ENCODE measurements at regions not wholly inside any gene's neighbourhood (a gene's known extent, or its start where the extent isn't known, plus 50 kb on each side); places are given as distances from the start of the nearest gene placed in this dataset.
"Not testable (repeated sequence)": the region's sequence is repeated elsewhere in the genome, so short reads cannot be mapped to it uniquely, and the experiment has no call there.

DNA sequence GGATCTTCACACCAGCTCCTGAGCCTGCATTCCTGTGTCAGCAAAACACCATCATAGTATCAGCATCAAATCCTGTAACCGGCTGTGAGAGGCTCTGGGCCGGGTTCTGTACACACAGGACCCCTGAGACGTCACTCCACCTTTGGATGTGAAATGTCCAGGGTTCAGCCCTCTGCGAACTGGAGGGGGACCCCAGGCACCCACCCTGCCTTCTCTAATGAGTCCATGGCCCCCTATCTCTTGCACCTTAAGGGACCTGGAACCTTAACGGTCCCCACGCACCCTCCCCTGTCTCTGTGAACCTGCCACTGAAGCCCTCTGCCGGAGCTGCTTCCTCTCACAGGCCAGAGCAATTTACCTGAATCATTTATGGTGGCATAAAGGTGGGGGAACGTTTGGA is 257.8 kb downstream of the NPHP4 start:
- DNase-seq (ENCODE audit: low spot score), result no peak

DNA sequence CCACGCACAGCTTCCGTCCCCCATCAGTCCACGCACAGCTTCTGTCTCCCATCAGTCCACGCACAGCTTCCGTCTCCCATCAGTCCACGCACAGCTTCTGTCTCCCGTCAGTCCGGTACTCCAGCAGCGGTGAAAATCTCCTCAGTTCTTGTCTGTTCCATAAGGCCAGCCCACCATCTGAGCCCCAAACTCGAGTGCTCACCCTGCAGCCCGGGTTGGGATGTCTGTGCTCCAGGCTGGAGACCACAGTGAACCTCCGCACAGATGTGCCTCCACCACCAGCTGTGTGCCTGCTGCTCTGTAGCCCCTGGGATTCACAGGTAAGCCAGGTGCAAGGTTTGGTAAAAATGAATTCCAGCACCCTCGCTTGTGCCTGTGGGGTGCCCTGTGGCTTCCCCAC is 258.6 kb downstream of the NPHP4 start:
- DNase-seq (ENCODE audit: low spot score), result no peak

DNA sequence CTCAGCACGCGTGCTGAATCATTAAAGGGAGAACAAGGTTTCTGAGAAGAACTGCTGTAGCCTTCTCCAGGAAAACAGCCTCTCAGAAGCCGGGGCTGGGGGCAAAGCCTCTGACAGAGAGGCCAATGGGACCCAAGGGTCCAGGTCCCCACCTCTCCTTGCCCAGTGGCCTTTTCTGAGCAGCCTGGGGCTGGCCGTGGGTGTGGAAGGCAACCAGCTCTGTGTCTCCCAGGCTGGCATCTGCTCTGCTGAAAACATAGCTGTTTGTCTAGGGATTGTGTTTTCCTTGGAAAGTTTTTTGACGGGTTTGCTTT is 261.2 kb downstream of the NPHP4 start:
- no peak for DNase-seq (ENCODE audit: low spot score)

DNA sequence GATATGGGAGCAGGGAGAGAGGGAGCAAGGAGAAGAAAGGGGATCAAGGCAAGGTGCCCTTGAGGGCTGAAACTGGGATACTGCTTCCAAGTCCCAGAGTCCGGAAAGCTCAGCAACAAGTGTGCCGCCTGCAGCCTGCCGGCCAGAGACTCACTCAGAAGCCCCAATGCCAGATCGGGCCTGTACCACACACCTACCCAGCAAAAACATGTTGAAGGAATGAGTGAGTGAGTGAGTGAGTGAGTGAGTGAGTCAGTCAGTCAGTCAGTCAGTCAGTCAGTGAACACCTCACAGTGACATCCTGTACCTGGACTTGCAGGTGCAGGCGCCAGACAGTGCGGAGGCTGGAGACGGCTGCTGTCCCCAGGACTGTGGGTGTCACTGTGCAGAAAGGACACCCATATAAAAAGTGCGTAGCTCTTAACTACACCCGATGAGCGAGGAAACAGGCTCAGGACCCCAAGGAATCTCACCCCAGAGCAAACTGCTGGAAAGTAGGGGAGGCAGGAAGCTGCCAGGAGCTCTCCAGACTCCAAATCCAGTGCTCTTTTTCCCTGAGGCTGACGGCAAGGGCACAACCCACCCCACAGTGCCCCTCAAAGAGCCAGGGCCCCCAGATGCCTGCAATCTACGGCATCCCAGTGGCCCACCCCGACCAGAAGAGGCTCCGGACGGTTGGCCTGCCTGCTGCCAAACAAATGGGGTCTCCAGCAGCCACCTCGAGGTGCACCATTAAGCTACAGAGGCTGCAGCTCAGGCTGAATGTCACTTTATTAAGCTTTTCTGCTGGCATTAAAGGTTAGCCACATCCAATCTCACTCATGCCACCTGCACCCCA is 261.7 kb downstream of the NPHP4 start:
- no peak for DNase-seq (ENCODE audit: low spot score)

DNA sequence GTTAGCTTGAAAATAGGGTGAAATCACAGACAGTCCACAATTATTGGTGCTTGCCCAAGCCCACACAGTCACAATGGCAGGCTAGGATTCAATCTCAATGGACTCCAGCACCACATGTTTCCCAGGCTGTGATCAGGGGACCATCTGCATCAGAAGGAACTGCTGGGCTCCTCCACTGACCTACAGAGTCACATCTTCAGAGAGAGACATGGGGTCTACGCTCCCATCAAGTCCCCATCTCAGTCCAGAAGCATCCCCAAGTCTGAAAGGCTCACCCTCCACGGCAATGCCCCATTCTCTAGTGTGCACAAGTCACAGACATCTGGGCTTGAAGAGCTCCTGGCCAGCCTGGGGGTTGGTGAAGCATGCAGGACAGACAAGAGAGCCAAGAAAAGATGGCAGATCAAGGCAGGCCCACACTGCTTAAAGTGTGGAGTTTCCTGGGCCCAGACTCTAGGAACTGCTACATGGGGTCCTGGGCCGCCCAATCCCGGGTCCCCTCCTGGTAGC is 262.5 kb downstream of the NPHP4 start:
- no peak for DNase-seq (ENCODE audit: low spot score)

DNA sequence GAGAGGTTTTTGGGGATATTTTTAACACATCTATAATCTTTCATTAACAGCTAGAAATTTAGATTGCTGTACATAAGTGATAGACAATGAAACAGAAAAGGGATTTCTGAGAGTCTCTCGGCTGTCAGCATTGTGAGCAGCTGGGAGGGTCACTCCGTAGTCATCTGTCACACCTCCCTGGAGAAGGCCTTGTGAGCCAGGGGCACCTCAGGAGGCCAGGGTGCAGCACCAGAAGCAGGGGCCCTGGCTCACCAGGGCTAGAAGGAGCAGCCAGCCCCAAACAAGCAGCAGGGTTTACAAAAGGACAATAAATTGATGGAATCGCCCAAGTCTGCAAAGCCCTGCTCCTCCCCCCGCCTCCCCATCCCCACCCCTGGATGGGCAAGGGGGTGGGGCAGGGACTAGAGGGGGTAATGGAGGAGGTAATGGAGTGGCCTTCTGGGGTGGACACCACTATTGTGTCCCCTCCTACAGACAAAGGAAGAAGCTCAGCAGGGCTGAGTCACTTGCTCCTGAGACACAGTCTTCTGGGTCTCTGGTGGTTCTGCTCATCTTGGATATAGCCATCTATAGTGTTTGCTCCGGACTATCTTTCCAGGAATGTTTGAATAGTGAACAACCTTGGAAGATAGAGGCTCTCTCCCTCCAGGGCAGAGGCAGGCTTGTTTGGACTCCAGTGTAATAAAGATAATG is 263.4 kb downstream of the NPHP4 start:
- no peak for DNase-seq (ENCODE audit: low spot score)

DNA sequence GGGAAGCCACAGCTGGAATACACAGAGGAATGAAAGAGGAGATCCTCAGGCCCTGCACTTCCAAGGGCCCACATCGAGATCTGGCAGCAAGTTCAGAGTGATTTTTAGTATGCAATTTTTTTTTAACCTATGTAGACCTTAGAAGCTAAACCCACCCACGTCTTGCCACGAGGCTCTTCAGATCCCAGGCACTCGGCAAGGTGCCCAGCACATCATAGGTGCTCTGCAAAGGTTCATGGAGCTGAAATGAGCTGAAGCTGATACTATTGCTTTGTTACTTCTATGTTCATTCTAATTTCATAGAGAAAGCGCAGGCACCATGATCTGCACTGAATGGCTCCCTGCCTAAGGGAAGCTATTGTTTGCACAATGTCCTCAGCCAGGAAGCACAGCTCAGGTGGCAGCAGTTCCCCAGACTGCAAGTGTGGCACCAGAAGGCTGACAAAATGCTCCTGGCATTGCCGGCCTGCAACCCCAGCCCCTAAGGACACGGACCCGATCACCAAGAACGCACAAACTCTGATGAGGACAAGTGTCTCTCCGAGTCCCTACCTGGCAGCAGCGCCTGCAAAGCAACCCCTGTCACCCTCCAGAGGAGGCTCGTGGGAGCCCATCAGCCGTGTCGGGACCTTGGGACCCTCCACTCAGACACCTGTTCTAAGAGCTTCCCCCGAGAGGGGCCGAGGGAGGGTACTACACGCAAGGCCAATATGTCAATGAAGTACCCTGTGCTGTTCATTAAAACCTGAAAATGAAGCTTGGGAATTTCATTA is 264.2 kb downstream of the NPHP4 start:
- DNase-seq (ENCODE audit: low spot score), result no peak

DNA sequence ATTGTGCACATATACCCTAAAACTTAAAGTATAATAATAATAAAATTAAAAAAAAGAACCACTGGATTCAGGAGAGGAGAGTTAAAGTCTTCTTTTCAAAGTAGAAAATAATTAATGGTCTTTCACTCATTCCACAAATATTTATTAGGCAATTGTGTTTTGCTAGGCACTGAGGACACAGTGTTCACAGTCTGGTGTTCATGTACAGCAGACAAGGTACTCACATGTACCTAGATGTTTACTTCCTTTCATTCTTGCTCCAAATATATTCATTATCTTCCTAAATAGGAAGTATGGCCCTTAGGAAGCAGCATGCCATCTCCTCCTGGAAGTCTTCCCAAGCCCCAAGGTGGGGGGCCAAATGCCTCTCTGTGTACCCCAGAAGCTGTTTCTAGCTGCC is 265.0 kb downstream of the NPHP4 start:
- no peak for DNase-seq (ENCODE audit: low spot score)

DNA sequence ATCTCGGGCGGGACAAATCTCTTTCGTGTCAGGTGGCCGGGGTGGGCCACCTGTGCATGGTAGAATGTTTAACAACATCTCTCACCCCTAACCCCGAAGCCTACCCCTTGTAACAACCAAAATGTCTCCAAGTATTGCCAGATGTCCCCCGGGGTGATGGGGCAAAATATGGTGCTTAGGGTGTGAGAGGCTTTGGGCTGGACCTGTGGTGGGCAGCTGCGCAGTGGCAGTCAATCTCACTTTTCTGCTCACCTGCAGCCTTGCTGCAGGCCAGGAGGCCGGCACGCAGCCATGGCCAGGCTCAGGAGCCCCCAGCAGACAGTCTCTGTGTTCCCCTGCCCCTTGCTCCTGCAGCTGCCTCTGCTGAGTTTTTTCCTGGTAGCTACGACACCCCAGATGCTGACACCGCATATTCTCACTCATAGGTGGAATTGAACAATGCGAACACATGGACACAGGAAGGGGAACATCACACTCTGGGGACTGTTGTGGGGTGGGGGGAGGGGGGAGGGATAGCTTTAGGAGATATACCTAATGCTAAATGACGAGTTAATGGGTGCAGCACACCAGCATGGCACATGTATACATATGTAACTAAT is 265.5 kb downstream of the NPHP4 start:
- DNase-seq (ENCODE audit: low spot score), result not testable (repeated sequence)

DNA sequence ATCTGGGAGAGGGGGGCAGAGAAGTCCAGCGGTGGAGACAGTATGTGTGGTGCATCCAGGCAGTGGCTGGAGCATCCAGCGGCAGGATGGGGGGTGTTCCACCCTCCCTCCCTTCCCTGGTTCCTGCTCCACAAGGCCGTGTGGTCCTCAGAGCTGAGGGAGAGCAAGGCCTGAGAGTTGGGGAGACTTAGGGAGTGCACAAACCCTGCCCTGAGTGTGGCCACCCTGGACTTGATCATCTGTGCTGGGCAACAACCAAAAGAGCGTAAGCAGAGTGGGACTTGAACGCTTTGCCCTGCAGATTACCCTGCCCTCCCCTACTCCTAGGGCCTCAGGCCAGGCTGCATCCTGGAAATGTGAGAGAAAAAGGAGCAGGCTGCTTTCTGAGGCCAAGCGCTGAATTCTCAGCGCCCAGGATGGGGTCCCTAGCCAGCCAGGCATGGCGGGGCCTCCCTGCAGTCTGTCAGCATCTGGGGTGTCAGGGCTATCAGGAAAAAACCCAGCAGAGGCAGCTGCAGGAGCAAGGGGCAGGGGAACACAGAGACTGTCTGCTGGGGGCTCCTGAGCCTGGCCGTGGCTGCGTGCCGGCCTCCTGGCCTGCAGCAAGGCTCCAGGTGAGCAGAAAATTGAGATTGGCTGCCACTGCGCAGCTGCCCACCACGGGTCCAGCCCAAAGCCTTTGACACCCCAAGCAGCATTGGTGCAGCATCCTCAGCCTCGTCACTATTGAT is 266.2 kb downstream of the NPHP4 start:
- no peak for DNase-seq (ENCODE audit: low spot score)

DNA sequence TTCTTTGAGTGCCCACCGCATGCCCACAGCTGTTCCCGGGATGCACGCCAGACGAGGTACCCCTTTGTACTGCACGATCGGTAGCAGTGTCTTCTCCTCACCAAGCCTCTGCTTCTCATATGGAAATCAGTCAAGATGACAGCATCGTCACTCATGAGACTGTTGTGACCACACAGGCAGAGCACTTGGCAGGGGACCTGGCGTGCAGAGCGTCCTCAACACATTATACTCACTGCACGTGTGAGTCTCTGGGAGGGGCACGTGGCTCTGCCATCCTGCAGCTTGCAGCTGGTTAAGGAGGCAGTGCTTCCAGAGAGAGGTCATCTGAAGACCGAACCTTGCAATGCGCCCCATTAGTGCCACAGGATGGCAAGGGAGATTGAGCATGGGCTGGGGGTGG is 266.8 kb downstream of the NPHP4 start:
- DNase-seq (ENCODE audit: low spot score), result no peak

DNA sequence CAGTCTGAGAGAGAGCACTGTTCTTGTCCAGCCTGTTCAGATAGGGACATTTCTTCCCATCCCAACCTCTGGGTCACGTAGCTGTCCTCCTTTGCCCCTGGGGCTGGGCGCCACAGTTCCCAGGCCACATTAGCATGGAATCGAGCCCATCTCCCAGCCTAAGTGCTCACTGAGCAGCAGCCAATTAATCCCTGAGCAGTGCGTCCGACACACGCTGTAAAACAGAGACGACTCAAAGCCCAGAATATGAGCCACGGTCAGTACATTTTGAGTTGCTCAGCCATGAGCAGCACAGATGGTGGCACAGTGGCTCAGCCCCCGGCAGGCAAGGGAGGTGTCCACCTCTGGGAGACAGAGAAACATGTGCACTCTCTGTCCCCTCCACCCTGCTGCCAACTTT is 267.4 kb downstream of the NPHP4 start:
- no peak for DNase-seq (ENCODE audit: low spot score)

DNA sequence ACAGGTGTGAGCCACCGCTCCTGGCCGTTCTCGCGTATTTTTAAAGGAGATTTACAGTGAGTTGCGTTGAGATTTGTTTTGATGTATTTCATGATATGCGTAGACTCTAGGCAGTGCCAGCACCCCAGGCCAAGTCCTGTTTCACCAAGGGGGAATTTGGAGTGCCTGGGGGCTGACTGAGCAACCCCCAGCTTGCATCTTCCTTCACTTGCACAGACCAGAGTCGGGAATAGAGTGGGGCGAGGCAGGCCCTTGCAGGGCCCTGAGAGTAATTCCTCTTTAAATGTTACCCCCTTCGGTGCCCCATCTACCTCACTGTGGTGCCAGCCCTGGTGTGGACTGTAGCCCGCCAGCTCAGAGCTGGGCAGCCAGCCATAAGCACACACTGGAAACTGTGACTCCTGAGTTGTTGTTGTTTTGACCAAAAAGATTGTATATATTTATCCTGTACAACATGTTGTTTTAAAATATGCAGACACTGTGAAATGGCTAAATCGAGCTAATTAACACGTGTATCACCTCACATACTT is 269.5 kb downstream of the NPHP4 start:
- DNase-seq (ENCODE audit: low spot score), result no peak

DNA sequence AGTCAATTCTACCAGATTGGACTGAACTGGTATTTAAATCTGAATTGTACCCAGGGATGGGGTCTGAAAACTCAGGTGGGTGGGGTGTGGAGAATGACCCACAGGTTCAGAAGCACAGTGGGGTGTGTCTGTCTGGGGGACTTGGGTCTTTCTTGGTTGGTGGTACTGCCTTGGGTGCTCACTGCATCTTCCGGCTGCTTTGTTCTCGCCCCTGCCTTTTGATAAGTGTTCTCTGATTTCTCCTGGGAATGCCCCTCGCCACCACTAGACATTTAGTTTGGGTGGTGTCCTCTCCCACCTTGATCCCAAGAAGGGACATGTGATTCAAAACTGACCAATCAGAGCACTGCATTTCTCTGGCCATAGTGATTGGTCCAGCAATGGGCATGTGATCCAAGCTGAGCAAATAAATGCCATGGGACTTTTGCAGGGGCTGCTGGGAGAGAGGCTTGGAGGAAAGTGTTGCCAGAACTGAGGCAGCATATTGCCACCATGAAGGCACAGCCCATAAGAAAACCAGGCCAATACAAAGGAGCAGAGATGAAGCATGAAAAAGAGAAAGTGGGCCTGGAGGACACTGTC is 270.5 kb downstream of the NPHP4 start:
- DNase-seq (ENCODE audit: low spot score), result no peak

DNA sequence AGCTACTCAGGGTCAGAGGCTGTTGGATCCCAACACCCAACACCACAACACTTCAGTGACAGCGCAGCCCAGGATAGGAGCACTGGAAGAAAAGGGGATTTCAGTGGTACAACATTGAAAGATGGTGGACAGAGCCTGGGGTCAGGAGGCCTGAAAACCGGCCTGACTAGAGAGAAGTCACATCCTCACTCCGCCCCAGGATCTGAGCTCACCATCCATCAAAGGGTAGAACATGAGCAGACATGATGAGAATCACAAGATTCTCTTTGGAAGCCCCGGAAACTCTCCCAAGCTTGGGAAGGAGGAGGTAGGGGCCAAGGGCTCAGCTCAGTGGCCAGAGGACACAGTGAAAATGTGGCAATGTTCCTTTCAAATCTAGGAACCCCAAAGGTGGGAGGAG is 271.3 kb downstream of the NPHP4 start:
- no peak for DNase-seq (ENCODE audit: low spot score)

DNA sequence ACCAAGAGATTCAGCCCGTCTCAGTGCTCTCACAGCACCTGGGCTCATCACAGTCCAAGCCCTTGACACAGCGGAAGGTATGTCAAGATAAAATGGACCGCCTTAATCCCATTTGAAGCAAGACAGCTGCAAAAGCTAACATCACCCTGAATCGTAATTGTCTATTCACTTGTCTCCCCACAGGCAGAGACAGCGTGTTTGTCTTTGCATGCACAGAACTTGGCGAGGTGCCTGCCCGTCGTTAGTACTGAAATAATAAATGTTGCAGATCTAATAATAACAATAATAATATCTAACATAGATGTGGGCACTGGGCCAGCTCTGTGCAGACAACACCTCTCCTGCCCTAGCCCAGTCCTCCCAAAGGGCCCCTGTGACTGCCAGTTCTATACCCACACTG is 271.7 kb downstream of the NPHP4 start:
- no peak for DNase-seq (ENCODE audit: low spot score)

DNA sequence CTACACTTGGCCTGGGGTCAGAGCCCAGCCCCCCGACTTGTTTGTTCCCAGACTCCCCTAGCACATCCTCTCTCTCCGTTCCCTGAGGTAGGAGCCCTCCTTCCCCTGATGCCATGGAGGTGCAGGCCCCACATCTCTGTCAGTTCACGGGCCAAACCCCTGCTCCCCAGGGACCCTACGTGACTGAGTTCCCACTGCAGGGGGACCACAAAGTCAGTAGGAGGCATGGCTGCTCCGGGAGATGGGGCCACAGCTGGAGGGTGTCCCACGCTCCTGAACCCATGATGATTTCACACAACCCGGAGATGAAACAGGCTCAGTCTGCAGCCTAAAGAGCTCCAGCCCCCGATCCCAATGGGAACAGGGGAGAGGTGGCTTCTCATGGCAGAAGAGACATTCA is 272.2 kb downstream of the NPHP4 start:
- DNase-seq (ENCODE audit: low spot score), result no peak

DNA sequence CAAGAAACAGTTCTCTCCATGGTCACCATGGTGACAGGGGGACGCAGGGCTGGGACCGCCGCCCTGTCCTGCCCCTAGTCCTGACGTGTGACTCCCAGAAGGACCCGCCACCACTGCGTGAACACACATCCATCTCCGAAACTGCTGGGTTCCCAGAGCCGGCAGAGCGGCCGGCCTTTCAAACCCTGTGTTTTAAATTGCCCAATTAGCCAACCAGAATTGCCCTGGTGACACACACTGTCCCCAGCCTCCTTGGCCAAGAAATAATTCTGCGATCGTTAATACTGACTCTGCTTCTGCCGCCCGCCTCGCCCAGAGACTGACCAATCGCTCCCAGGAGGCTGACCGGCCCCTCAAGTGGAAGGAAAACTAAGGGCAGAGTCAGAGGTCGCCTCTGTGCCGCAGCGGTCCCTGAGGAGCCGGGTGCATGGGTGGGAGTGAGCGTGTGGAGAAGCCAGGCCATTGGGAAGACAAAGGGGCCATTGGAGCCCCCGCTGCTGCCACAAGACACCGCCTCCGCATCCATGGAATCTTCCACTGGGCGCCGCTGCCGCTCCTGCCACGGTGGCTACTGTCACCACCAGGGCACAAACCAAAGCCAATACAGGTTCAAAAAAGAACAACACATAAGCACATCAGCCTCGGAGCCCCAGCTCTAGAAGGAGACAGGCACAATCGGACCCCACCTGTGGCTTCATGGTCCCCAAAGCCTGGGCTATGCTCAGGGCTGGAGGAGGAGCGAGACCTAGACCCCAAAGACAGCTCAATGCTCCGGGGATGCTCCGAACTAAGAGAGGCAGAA is 273.2 kb downstream of the NPHP4 start:
- no peak for DNase-seq (ENCODE audit: low spot score)

DNA sequence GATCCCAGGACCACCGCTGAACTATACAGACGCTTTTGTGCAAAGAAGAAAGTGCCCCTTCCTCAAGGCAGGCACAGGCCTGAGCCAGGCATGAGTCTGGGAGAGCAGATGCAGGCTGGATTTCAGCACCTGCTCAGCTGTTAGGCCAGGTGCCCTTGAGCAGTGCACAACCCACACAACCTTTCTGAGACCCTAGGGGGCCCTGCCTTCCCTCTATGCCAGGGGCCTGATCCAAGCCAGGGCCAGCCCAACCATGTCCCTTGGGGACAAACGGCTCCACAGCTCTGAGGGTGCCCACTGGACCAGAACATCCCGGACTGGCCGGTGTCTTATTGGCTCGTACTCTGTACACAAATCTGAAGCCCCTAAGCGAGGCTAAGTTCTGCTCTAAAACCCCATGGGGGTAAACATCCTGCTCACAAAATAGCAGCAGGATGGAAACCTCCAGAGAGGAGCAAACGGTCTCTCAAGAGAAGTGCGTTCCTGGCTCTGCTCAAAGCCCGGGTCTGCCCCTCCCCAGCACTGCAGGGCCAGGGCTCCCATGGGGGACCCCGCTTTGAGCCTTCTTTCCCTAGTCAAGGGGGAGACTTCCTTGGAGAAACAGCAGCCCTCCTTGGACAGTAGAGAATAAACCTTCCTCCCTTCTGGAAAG is 275.1 kb downstream of the NPHP4 start:
- DNase-seq (ENCODE audit: low spot score), result no peak

DNA sequence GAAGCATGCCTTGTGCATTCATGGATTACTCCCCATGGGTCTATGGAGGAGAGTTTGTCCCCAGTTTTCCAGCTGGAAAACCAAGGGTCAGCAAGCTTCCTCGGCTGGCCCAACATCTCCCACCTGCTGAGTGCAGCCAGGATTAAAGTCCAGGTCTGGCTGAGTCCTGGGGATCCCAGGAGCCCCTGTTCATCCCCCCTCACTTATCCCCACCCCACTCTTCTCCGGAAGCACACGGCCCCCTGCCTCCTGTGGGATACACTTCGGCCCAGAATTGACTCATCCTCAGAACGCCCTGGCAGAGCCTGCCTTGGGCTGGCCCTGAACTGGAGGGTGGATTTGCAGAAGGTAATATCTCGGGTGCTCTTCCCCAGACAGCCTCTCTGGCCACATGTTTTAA is 276.1 kb downstream of the NPHP4 start:
- no peak for DNase-seq (ENCODE audit: low spot score)

All from H4 (cell line).